ENCODE measurements at regions not wholly inside any gene's neighbourhood (a gene's known extent, or its start where the extent isn't known, plus 50 kb on each side); places are given as distances from the start of the nearest gene placed in this dataset.

GRCh38 chr9:79884546-79884945 lies 312.8 kb downstream of the TLE4 start:
- DNase-seq (ENCODE audit: extremely low read depth in 1 of 4, low spot score in 3 of 4) (no peak), FAIRE-seq (no peak), ATAC-seq (no peak)
- no TSS peak for BruUV-seq (replicated peaks)
- no peaks in the 10 kb centered on the region for H3K9me3 ChIP-seq (replicated peaks; ENCODE audit: control insufficient read depth, insufficient read depth, low read depth, low read length)
- no peak overlapping the region for H3K27ac ChIP-seq (ENCODE audit: extremely low read depth, low read depth, low read length)
- H4K20me1 ChIP-seq (replicated peaks; ENCODE audit: control insufficient read depth, insufficient read depth, low read length) = no peaks in the 10 kb centered on the region
- no peak overlapping the region for H2AFZ ChIP-seq (ENCODE audit: low read depth, low read length)
- intact Hi-C loops (cut with micrococcal nuclease) (no loop called here), in situ Hi-C loops (cut with MboI) (no loop called here)
- H3K36me3 ChIP-seq (ENCODE audit: control insufficient read depth, insufficient read depth, low read length) = no peaks in the 10 kb centered on the region
- CTCF ChIA-PET (ENCODE audit: low intra/inter-chr PET ratio) = no interaction called here
- 0% methylated on average over 4 of the region's 4 CpGs for whole genome bisulfite sequencing (ENCODE audit: insufficient coverage, low coverage, missing lambda C conversion rate)
- H3K4me3 ChIP-seq = no peak overlapping the region
- H3K27me3 ChIP-seq (ENCODE audit: control insufficient read depth in 2 of 2, insufficient read depth in 2 of 2, low read length in 2 of 2) = no peaks in the 10 kb centered on the region
- POLR2A ChIA-PET = no interaction called here
- H3K9me1 ChIP-seq (ENCODE audit: control insufficient read depth, insufficient read depth, low read length) = no peaks in the 10 kb centered on the region
- H3K9ac ChIP-seq (ENCODE audit: insufficient read depth in 1 of 2, low read depth in 2 of 2, low read length in 2 of 2) = no peak overlapping the region
- no peaks in the 10 kb centered on the region for H3K4me1 ChIP-seq (replicated peaks in 1 of 2; ENCODE audit: control insufficient read depth in 2 of 2, insufficient read depth in 2 of 2, low read length in 2 of 2)
- TF ChIP-seq FOXJ2 (tag; IDR thresholded peaks at IDR 0.05) = no peak
- no peak for TF ChIP-seq TSHZ1 (CRISPR knock-in tag; IDR thresholded peaks at IDR 0.05)
- TF ChIP-seq EP300 (IDR thresholded peaks at IDR 0.05; ENCODE audit: low read length) = no peak
- no peak for TF ChIP-seq ZSCAN29 (IDR thresholded peaks at IDR 0.05)
- TF ChIP-seq ZBTB33 (CRISPR knock-in tag; IDR thresholded peaks at IDR 0.05) = no peak
- TF ChIP-seq RAD51 (IDR thresholded peaks at IDR 0.05; ENCODE audit: borderline replicate concordance, low read depth) = no peak
- no peak for TF ChIP-seq BRD4 (IDR thresholded peaks at IDR 0.05)
- no peak for TF ChIP-seq ZNF408 (CRISPR knock-in tag; IDR thresholded peaks at IDR 0.05; ENCODE audit: low read depth)
- no peak for TF ChIP-seq ZNF124 (CRISPR knock-in tag; IDR thresholded peaks at IDR 0.05)
- no peak for TF ChIP-seq RUNX1 (IDR thresholded peaks at IDR 0.05; ENCODE audit: low read depth)
- no peak for TF ChIP-seq FOSL1 (tag; conservative IDR thresholded peaks at IDR 0.05)
- TF ChIP-seq SAP30 (IDR thresholded peaks at IDR 0.05; ENCODE audit: borderline replicate concordance, insufficient read depth, low read depth, low read length, poor library complexity, severe bottlenecking) = no peak
- TF ChIP-seq ZNF695 (CRISPR knock-in tag; IDR thresholded peaks at IDR 0.05) = no peak
- TF ChIP-seq CGGBP1 (CRISPR knock-in tag; IDR thresholded peaks at IDR 0.05) = no peak
- no peak for TF ChIP-seq MAX (CRISPR knock-in tag; IDR thresholded peaks at IDR 0.05)
- no peak overlapping the region for H3K4me2 ChIP-seq (ENCODE audit: insufficient read depth, low read length)
- no peaks in the 10 kb centered on the region for H3K79me2 ChIP-seq (ENCODE audit: control insufficient read depth, insufficient read depth, low read length)
